GM06990 (cell line): ENCODE measurements at regions not wholly inside any gene's neighbourhood (a gene's known extent, or its start where the extent isn't known, plus 50 kb on each side); places are given as distances from the start of the nearest gene placed in this dataset.

Experiments used
- DNase-seq: peaks from one replicate; pipeline ENCODE4 v3.0.0-alpha.2; 2011; ENCODE audit not compliant: insufficient read length; ENCODE audit errors: extremely low read depth
- H3K27me3 ChIP-seq: replicated peaks from 2 replicates; pipeline ENCODE4 v1.6.0; 2011; ENCODE audit warnings: low read length; ENCODE audit not compliant: control insufficient read depth, insufficient read depth
- H3K36me3 ChIP-seq: 2 replicates; pipeline ENCODE4 v1.5.1; 2011; ENCODE audit warnings: low read length; ENCODE audit not compliant: control insufficient read depth, insufficient read depth
- H3K4me3 ChIP-seq: replicated peaks from 2 replicates; pipeline ENCODE4 v1.5.1; 2011; ENCODE audit warnings: low read depth, mild to moderate bottlenecking, control low read depth, low read length
- CTCF ChIP-seq: IDR thresholded peaks from 2 replicates; pipeline ENCODE4 v1.5.1; 2011; ENCODE audit warnings: low read length, control low read depth, mild to moderate bottlenecking, inconsistent platforms; ENCODE audit not compliant: insufficient read depth, poor library complexity, severe bottlenecking

- no peak for DNase-seq
- Histone ChIP-seq H3K27me3 (no peaks in the 10 kb centered on the region; the same call in 1 of the 2 replicates), H3K36me3 (no peaks in the 10 kb centered on the region), H3K4me3 (no peak overlapping the region)
- TF ChIP-seq CTCF: no peak
These were observed 50.8 kb upstream of the CACNA2D3 start for GRCh38 chr3:54071601-54072000.

GRCh38 chr3:54069961-54070360 lies 52.4 kb upstream of the CACNA2D3 start:
- Histone ChIP-seq H3K4me3 (no peak overlapping the region), H3K27me3 (no peaks in the 10 kb centered on the region; the same call in 1 of the 2 replicates), H3K36me3 (no peaks in the 10 kb centered on the region)
- no peak for DNase-seq
- no peak for TF ChIP-seq CTCF

GRCh38 chr3:54067055-54067698 lies 55.2 kb upstream of the CACNA2D3 start:
- Histone ChIP-seq H3K27me3 (peaks cover 1% of the 10 kb centered on the region; the same call in 1 of the 2 replicates), H3K4me3 (no peak overlapping the region), H3K36me3 (no peaks in the 10 kb centered on the region)
- no peak for TF ChIP-seq CTCF
- no peak for DNase-seq

- H3K27me3 ChIP-seq: peaks cover 1% of the 10 kb centered on the region; the same call in 1 of the 2 replicates
- DNase-seq: no peak
- no peak for TF ChIP-seq CTCF
- H3K4me3 ChIP-seq: no peak overlapping the region
- no peaks in the 10 kb centered on the region for H3K36me3 ChIP-seq
These were observed 56.1 kb upstream of the CACNA2D3 start for GRCh38 chr3:54066253-54066652.

GRCh38 chr3:54065586-54065985 lies 56.8 kb upstream of the CACNA2D3 start:
- TF ChIP-seq CTCF: no peak
- H3K4me3 ChIP-seq: no peak overlapping the region
- H3K27me3 ChIP-seq: peaks cover 1% of the 10 kb centered on the region; the same call in 1 of the 2 replicates
- no peak for DNase-seq
- H3K36me3 ChIP-seq: no peaks in the 10 kb centered on the region
